ENCODE measurements at regions not wholly inside any gene's neighbourhood (a gene's known extent, or its start where the extent isn't known, plus 50 kb on each side); places are given as distances from the start of the nearest gene placed in this dataset.

- H3K27me3 ChIP-seq (ENCODE audit: control insufficient read depth, insufficient read depth, low read length): peaks cover 20% of the 10 kb centered on the region
- no peak overlapping the region for H3K9ac ChIP-seq (ENCODE audit: low read depth, low read length)
- H3K27ac ChIP-seq (ENCODE audit: low read depth, low read length): no peak overlapping the region
- H3K36me3 ChIP-seq (ENCODE audit: control insufficient read depth, insufficient read depth, low read length): no peaks in the 10 kb centered on the region
- H3K9me3 ChIP-seq (ENCODE audit: control insufficient read depth, insufficient read depth, low read length): no peaks in the 10 kb centered on the region
- no peaks in the 10 kb centered on the region for H3K4me1 ChIP-seq (ENCODE audit: control insufficient read depth, insufficient read depth, low read length)
- no peak overlapping the region for H3K4me3 ChIP-seq (ENCODE audit: low read depth, low read length)
Measured at GRCh38 chr5:2032432-2032831, 149.7 kb upstream of the IRX4 start.

- H3K9ac ChIP-seq (ENCODE audit: low read depth, low read length): no peak overlapping the region
- peaks cover 20% of the 10 kb centered on the region for H3K27me3 ChIP-seq (ENCODE audit: control insufficient read depth, insufficient read depth, low read length)
- no peaks in the 10 kb centered on the region for H3K4me1 ChIP-seq (ENCODE audit: control insufficient read depth, insufficient read depth, low read length)
- no peaks in the 10 kb centered on the region for H3K36me3 ChIP-seq (ENCODE audit: control insufficient read depth, insufficient read depth, low read length)
- H3K9me3 ChIP-seq (ENCODE audit: control insufficient read depth, insufficient read depth, low read length): no peaks in the 10 kb centered on the region
- H3K27ac ChIP-seq (ENCODE audit: low read depth, low read length): no peak overlapping the region
- H3K4me3 ChIP-seq (ENCODE audit: low read depth, low read length): no peak overlapping the region
Measured at GRCh38 chr5:2031581-2031980, 148.9 kb upstream of the IRX4 start.

GRCh38 chr5:2030131-2030530 is 147.4 kb upstream of the IRX4 start:
- H3K4me3 ChIP-seq (ENCODE audit: low read depth, low read length): no peak overlapping the region
- peaks cover 6% of the 10 kb centered on the region for H3K4me1 ChIP-seq (ENCODE audit: control insufficient read depth, insufficient read depth, low read length)
- no peaks in the 10 kb centered on the region for H3K9me3 ChIP-seq (ENCODE audit: control insufficient read depth, insufficient read depth, low read length)
- H3K27ac ChIP-seq (ENCODE audit: low read depth, low read length): no peak overlapping the region
- H3K36me3 ChIP-seq (ENCODE audit: control insufficient read depth, insufficient read depth, low read length): no peaks in the 10 kb centered on the region
- H3K9ac ChIP-seq (ENCODE audit: low read depth, low read length): no peak overlapping the region
- H3K27me3 ChIP-seq (ENCODE audit: control insufficient read depth, insufficient read depth, low read length): peaks cover 20% of the 10 kb centered on the region

DNA sequence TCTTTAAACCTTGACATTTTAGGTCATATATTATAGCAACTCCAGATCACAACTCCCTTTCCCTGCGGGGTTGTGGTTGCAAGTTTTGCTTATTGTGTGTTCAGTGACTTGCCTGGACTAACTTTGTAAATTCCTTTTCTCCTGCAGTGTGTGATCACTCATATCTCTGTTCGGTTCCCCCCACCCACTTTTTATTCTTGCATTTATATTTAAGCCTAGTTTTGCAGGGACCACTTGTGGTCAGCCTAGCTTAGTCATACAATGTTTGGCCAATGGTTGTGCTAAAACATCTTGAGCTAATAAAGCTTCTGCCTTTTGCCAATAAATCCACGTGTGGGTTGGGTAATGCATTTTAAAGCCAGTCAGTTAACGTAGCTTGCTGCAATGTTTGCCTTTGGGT is 146.5 kb upstream of the IRX4 start:
- Histone ChIP-seq H3K4me3 (ENCODE audit: low read depth, low read length) (no peak overlapping the region), H3K9ac (ENCODE audit: low read depth, low read length) (no peak overlapping the region), H3K27me3 (ENCODE audit: control insufficient read depth, insufficient read depth, low read length) (peaks cover 20% of the 10 kb centered on the region), H3K9me3 (ENCODE audit: control insufficient read depth, insufficient read depth, low read length) (no peaks in the 10 kb centered on the region), H3K4me1 (ENCODE audit: control insufficient read depth, insufficient read depth, low read length) (peaks cover 6% of the 10 kb centered on the region), H3K36me3 (ENCODE audit: control insufficient read depth, insufficient read depth, low read length) (no peaks in the 10 kb centered on the region), H3K27ac (ENCODE audit: low read depth, low read length) (no peak overlapping the region)

DNA sequence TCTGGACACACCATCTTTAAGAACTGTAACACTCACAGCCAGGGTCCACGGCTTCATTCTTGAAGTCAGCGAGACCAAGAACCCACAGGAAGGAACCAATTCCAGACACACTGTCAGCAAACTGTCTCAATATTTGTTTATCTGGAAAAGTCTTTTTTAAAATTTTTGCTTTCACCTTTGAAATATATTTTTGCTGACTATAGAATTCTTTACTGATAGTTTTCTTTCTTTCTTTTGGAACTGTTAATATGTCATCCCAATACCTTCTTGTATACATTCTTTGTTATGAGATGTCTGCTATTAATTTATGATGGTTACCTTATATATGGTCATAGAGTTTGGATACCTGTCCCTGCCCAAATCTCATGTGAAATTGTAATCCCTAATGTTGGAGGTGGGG is 145.1 kb upstream of the IRX4 start:
- H3K4me1 ChIP-seq (ENCODE audit: control insufficient read depth, insufficient read depth, low read length): peaks cover 6% of the 10 kb centered on the region
- no peak overlapping the region for H3K27ac ChIP-seq (ENCODE audit: low read depth, low read length)
- H3K9me3 ChIP-seq (ENCODE audit: control insufficient read depth, insufficient read depth, low read length): no peaks in the 10 kb centered on the region
- peaks cover 15% of the 10 kb centered on the region for H3K27me3 ChIP-seq (ENCODE audit: control insufficient read depth, insufficient read depth, low read length)
- no peak overlapping the region for H3K4me3 ChIP-seq (ENCODE audit: low read depth, low read length)
- no peaks in the 10 kb centered on the region for H3K36me3 ChIP-seq (ENCODE audit: control insufficient read depth, insufficient read depth, low read length)
- no peak overlapping the region for H3K9ac ChIP-seq (ENCODE audit: low read depth, low read length)

- Histone ChIP-seq H3K27me3 (ENCODE audit: control insufficient read depth, insufficient read depth, low read length) (no peaks in the 10 kb centered on the region), H3K4me3 (ENCODE audit: low read depth, low read length) (no peak overlapping the region), H3K9me3 (ENCODE audit: control insufficient read depth, insufficient read depth, low read length) (no peaks in the 10 kb centered on the region), H3K27ac (ENCODE audit: low read depth, low read length) (no peak overlapping the region), H3K9ac (ENCODE audit: low read depth, low read length) (no peak overlapping the region), H3K36me3 (ENCODE audit: control insufficient read depth, insufficient read depth, low read length) (no peaks in the 10 kb centered on the region), H3K4me1 (ENCODE audit: control insufficient read depth, insufficient read depth, low read length) (peaks cover 6% of the 10 kb centered on the region)
Measured at GRCh38 chr5:2024986-2025721, 142.4 kb upstream of the IRX4 start.

DNA sequence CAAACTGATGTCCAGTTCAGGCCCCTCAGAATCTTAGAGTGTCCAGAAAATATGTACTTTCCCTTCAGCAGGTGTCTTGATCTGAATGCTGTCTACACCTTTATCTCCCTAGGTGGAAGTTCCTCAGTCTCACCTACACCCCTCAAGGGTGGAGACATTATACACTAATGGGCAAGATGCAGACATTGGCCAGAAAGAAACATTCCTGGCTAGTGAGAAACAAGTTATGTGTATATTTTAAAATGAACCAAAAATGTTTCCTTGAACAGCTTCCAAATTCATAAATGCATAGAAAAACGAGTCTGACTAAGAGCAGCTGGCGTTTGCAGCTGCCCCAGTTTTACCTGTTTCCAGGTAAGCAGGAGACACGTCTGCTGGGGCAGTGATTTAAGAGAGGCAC is 140.5 kb upstream of the IRX4 start:
- H3K36me3 ChIP-seq (ENCODE audit: control insufficient read depth, insufficient read depth, low read length): no peaks in the 10 kb centered on the region
- H3K27ac ChIP-seq (ENCODE audit: low read depth, low read length): no peak overlapping the region
- no peak overlapping the region for H3K4me3 ChIP-seq (ENCODE audit: low read depth, low read length)
- no peaks in the 10 kb centered on the region for H3K9me3 ChIP-seq (ENCODE audit: control insufficient read depth, insufficient read depth, low read length)
- H3K9ac ChIP-seq (ENCODE audit: low read depth, low read length): no peak overlapping the region
- H3K27me3 ChIP-seq (ENCODE audit: control insufficient read depth, insufficient read depth, low read length): no peaks in the 10 kb centered on the region
- H3K4me1 ChIP-seq (ENCODE audit: control insufficient read depth, insufficient read depth, low read length): peaks cover 6% of the 10 kb centered on the region

- no peak overlapping the region for H3K9ac ChIP-seq (ENCODE audit: low read depth, low read length)
- no peaks in the 10 kb centered on the region for H3K9me3 ChIP-seq (ENCODE audit: control insufficient read depth, insufficient read depth, low read length)
- no peaks in the 10 kb centered on the region for H3K36me3 ChIP-seq (ENCODE audit: control insufficient read depth, insufficient read depth, low read length)
- no peaks in the 10 kb centered on the region for H3K27me3 ChIP-seq (ENCODE audit: control insufficient read depth, insufficient read depth, low read length)
- no peak overlapping the region for H3K4me3 ChIP-seq (ENCODE audit: low read depth, low read length)
- H3K27ac ChIP-seq (ENCODE audit: low read depth, low read length): no peak overlapping the region
- H3K4me1 ChIP-seq (ENCODE audit: control insufficient read depth, insufficient read depth, low read length): peaks cover 6% of the 10 kb centered on the region
Measured at GRCh38 chr5:2022436-2022835, 139.7 kb upstream of the IRX4 start.

- Histone ChIP-seq H3K27me3 (ENCODE audit: control insufficient read depth, insufficient read depth, low read length) (no peaks in the 10 kb centered on the region), H3K4me1 (ENCODE audit: control insufficient read depth, insufficient read depth, low read length) (peaks cover 6% of the 10 kb centered on the region), H3K27ac (ENCODE audit: low read depth, low read length) (no peak overlapping the region), H3K9ac (ENCODE audit: low read depth, low read length) (no peak overlapping the region), H3K9me3 (ENCODE audit: control insufficient read depth, insufficient read depth, low read length) (no peaks in the 10 kb centered on the region), H3K36me3 (ENCODE audit: control insufficient read depth, insufficient read depth, low read length) (no peaks in the 10 kb centered on the region), H3K4me3 (ENCODE audit: low read depth, low read length) (no peak overlapping the region)
Measured at GRCh38 chr5:2021484-2022176, 138.9 kb upstream of the IRX4 start.

DNA sequence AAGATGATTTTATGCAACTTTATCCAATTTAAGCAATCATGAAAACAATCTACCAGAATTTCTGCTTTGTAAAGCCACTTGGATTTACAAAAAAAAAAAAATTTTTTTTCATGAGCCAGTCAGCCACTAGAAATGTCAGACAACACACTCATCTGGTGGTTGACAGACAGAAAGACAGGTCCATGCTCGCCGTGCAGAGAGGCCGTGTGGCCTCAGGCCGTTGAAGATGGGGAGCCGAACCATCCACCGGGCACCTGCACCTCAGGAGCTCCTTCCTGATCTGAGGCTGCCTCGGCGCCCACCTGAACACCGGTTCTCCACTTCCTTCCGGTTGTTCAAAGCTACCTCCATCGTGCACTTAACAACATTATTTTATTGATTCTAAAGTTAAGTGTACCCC is 138.0 kb upstream of the IRX4 start:
- Histone ChIP-seq H3K4me1 (ENCODE audit: control insufficient read depth, insufficient read depth, low read length) (peaks cover 6% of the 10 kb centered on the region), H3K36me3 (ENCODE audit: control insufficient read depth, insufficient read depth, low read length) (no peaks in the 10 kb centered on the region), H3K27me3 (ENCODE audit: control insufficient read depth, insufficient read depth, low read length) (no peaks in the 10 kb centered on the region), H3K27ac (ENCODE audit: low read depth, low read length) (no peak overlapping the region), H3K9ac (ENCODE audit: low read depth, low read length) (no peak overlapping the region), H3K9me3 (ENCODE audit: control insufficient read depth, insufficient read depth, low read length) (no peaks in the 10 kb centered on the region), H3K4me3 (ENCODE audit: low read depth, low read length) (no peak overlapping the region)

GRCh38 chr5:2019716-2020115 is 137.0 kb upstream of the IRX4 start:
- Histone ChIP-seq H3K27me3 (ENCODE audit: control insufficient read depth, insufficient read depth, low read length) (no peaks in the 10 kb centered on the region), H3K4me3 (ENCODE audit: low read depth, low read length) (no peak overlapping the region), H3K27ac (ENCODE audit: low read depth, low read length) (no peak overlapping the region), H3K4me1 (ENCODE audit: control insufficient read depth, insufficient read depth, low read length) (no peaks in the 10 kb centered on the region), H3K36me3 (ENCODE audit: control insufficient read depth, insufficient read depth, low read length) (no peaks in the 10 kb centered on the region), H3K9me3 (ENCODE audit: control insufficient read depth, insufficient read depth, low read length) (no peaks in the 10 kb centered on the region), H3K9ac (ENCODE audit: low read depth, low read length) (no peak overlapping the region)
